ENCODE measurements at regions not wholly inside any gene's neighbourhood (a gene's known extent, or its start where the extent isn't known, plus 50 kb on each side); places are given as distances from the start of the nearest gene placed in this dataset.

- TF ChIP-seq CTCF (IDR thresholded peaks at IDR 0.05), result no peak
- TF ChIP-seq POLR2A (IDR thresholded peaks at IDR 0.05), result no peak
Observed at GRCh38 chr21:39061766-39062165, 121.5 kb downstream of the PSMG1 start.

Data from body of pancreas (tissue), 4 donors.